Suprapubic skin (tissue), 3 donors: ENCODE measurements at regions not wholly inside any gene's neighbourhood (a gene's known extent, or its start where the extent isn't known, plus 50 kb on each side); places are given as distances from the start of the nearest gene placed in this dataset.

Experiments
- CTCF ChIP-seq, 2 donors: fragments of 200-600 bp in 1 of 2; fragments of 450-650 bp in 1 of 2; sonication (generic) in 1 of 2; IDR thresholded peaks; one replicate each; pipeline ENCODE4 v1.5.1; 2016 to 2019; ENCODE audit warnings: antibody characterized with exemption in 2 of 2, mild to moderate bottlenecking in 1 of 2, moderate library complexity in 1 of 2
- EP300 ChIP-seq: sonication (generic); formaldehyde crosslinking; IDR thresholded peaks from one replicate; pipeline ENCODE4 v1.6.1; 2017; ENCODE audit warnings: antibody characterized with exemption

DNA sequence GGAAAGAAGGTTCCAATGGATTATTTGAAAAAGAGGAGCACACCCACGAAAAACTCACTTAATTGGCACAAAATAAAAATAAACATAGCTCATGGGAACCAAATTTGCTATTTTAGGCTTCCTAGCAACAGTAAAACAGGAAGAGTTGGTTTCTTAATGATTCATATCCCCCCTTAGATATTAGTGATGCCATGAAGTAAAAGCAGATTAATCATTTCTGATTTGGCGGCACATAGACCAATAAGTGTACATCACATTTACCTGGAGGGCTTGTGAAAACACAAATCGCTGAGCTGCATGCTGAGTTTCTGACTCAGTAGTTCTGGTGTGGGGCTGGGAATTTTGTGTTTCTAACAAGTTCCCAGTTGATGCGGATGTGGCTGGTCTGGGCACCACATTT lies 260.4 kb downstream of the SLC4A3 start:
- TF ChIP-seq CTCF (IDR thresholded peaks at IDR 0.05) (no peak), EP300 (no peak)
